GM13976 (cell line): ENCODE measurements at regions not wholly inside any gene's neighbourhood (a gene's known extent, or its start where the extent isn't known, plus 50 kb on each side); places are given as distances from the start of the nearest gene placed in this dataset.
"Not testable (repeated sequence)": the region's sequence is repeated elsewhere in the genome, so short reads cannot be mapped to it uniquely, and the experiment has no call there.

ENCODE experiments used
- DNase-seq: peaks from one replicate; pipeline ENCODE4 v3.0.0; 2012; ENCODE audit warnings: low spot score
- CTCF ChIP-seq: IDR thresholded peaks from 2 replicates; pipeline ENCODE4 v1.5.1; 2012; ENCODE audit warnings: borderline replicate concordance, mild to moderate bottlenecking; ENCODE audit not compliant: insufficient read depth; ENCODE audit errors: extremely low read depth, missing control alignments, control extremely low read depth
- in situ Hi-C: fragments of 300-500 bp; cut with MboI; formaldehyde crosslinking; loops from one replicate; pipeline ENCODE4 v1.12.0; 2022; ENCODE audit warnings: low sequenced_read_pairs, mixed read lengths, inconsistent platforms; ENCODE audit not compliant: unreplicated experiment

DNA sequence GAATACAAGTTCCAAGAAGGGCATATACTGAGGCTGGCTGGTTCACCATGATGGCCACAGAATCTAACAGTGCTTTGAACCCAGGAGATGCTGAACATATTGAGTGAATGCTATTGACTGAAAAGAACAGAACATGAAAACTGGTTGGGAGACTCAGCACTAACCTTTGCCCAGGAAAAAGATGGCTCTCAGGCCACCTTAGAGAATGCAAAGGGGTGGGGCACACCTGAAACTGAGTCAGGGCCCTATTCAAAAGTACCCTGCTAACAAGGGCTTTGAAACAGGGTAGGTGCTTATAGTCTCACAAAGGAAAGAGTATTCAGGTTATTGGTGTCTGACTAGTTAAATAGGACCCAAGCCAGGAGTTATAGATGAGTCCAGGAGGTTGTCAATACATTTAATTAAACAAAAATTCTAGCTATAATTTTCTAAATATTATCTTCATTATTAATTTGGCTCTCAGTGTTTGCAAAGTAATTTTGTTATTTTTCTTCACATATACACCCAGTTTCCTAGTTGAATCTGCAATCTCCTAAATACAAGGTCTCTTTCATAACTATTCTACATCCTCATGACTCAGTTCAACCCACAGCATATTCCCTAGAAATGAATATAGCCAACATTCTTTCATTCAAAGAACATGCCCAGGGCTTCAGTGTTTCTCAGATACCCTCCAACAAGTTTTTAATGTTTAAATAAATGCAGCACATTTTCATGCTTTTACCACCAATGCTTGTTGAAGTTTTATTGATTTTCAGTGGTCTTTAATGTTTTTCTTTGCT, 144.2 kb upstream of the RAPGEF2 start:
- DNase-seq, result no peak
- TF ChIP-seq CTCF, result no peak
- in situ Hi-C loops, result no loop called here

DNA sequence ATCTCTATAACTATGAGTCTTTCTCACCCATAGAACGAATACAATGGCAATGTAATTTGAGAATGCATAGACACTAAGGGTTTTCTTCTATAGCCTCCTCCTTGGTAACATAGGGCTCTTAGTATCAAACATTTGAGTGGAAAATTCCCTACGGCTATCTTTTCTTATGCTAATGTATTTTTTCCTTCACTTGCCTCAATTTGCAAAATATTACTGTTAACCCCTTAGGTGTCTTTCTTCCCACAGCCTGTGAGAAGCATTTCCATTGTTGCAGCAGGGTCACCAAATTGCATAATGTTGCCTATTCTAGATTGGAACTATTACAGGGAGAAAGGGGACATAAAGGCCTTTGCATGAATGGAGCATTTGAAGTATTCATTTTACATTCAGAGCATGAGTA, 140.5 kb upstream of the RAPGEF2 start:
- TF ChIP-seq CTCF, result no peak
- no peak for DNase-seq
- in situ Hi-C loops, result no loop called here

DNA sequence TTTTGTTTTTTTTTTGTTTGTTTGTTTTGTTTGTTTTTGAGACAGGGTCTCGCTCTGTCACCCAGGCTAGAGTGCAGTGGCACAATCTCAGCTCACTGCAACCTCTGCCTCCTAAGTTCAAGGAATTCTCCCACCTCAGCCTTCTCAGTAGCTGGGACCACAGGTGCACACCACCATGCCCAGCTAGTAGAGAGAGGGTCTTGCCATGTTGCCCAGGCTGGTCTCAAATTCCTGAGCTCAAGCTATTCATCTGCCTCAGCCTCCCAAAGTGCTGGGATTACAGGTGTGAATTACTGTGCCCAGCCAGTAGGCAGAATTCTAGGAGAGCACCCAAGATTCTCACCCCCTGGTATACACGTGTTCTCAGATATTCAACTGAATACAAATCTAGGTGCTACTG, 139.6 kb upstream of the RAPGEF2 start:
- in situ Hi-C loops, DNase-seq: not testable (repeated sequence)

GRCh38 chr4:158964114-158964727, 138.7 kb upstream of the RAPGEF2 start:
- in situ Hi-C loops, result no loop called here
- DNase-seq, result no peak
- no peak for TF ChIP-seq CTCF

DNA sequence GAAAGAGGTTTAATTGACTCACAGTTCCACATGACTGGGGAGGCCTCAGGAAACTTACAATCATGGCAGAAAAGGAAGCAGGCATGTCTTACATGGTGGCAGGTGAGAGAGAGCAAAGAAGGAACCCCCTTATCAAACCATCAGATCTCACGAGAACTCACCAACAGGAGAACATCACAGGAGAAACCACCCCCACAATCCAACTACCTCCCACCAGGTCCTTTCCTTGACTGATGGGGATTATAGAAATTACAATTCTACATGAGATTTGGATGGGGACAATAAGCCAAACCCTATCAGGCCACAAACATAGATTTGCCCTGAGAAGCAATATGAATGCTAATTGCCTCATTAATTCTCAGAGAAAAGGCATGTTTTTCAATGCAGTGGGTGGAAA, 138.2 kb upstream of the RAPGEF2 start:
- no peak for DNase-seq
- in situ Hi-C loops, result no loop called here
- TF ChIP-seq CTCF, result no peak

GRCh38 chr4:158965226-158965625, 137.7 kb upstream of the RAPGEF2 start:
- no peak for DNase-seq
- in situ Hi-C loops, result no loop called here
- no peak for TF ChIP-seq CTCF

- in situ Hi-C loops, result no loop called here
- no peak for TF ChIP-seq CTCF
- no peak for DNase-seq
Observed at GRCh38 chr4:158966091-158966490, 136.8 kb upstream of the RAPGEF2 start.
